22Rv1 (cell line): ENCODE measurements at regions not wholly inside any gene's neighbourhood (a gene's known extent, or its start where the extent isn't known, plus 50 kb on each side); places are given as distances from the start of the nearest gene placed in this dataset.

ENCODE experiments used
- CTCF ChIP-seq: fragments of 450-650 bp; IDR thresholded peaks from 2 replicates; pipeline ENCODE4 v1.5.1; 2017; ENCODE audit warnings: mild to moderate bottlenecking
- ZFX ChIP-seq: fragments of 450-650 bp; IDR thresholded peaks from 2 replicates; pipeline ENCODE4 v1.6.1; 2017; ENCODE audit warnings: antibody characterized with exemption, borderline replicate concordance

GRCh38 chr16:77116856-77117255 lies 74.1 kb upstream of the MON1B start:
- TF ChIP-seq CTCF (no peak), ZFX (no peak)
